AG04450 (cell line): ENCODE measurements at regions not wholly inside any gene's neighbourhood (a gene's known extent, or its start where the extent isn't known, plus 50 kb on each side); places are given as distances from the start of the nearest gene placed in this dataset.

Experiments used
- CTCF ChIA-PET: fragments of 300-600, 350-600 bp; formaldehyde crosslinking; extraction: SDS; loops from one replicate; lab custom pipeline; 2022; ENCODE audit warnings: antibody characterized with exemption, inconsistent platforms; lab: Charles Lee
- POLR2A ChIA-PET: fragments of 350-600 bp; formaldehyde crosslinking; extraction: SDS; loops from one replicate; lab custom pipeline; 2021; ENCODE audit warnings: antibody characterized with exemption, inconsistent platforms; lab: Yijun Ruan, JAX
- DNase-seq: peaks from one replicate; pipeline ENCODE4 v3.0.0-alpha.2; 2011; ENCODE audit warnings: low read depth, low spot score
- H3K27ac ChIP-seq: one replicate; pipeline ENCODE4 v1.5.1; 2012; ENCODE audit warnings: low read depth, low read length, control low read depth
- H3K27me3 ChIP-seq: one replicate; pipeline ENCODE4 v1.6.0; 2012; ENCODE audit warnings: low read length; ENCODE audit not compliant: control insufficient read depth, insufficient read depth
- H3K4me3 ChIP-seq: 2 replicates; pipeline ENCODE4 v1.5.1; 2011; ENCODE audit warnings: mild to moderate bottlenecking, low read depth, low read length, control low read depth
- H3K9me3 ChIP-seq: 2 replicates; pipeline ENCODE4 v1.5.1; 2012; ENCODE audit warnings: low read length; ENCODE audit not compliant: control insufficient read depth, insufficient read depth
- CTCF ChIP-seq: IDR thresholded peaks from 2 replicates; pipeline ENCODE4 v1.5.1; 2011; ENCODE audit warnings: low read depth, low read length, control low read depth, inconsistent platforms

GRCh38 chr5:119745976-119746375 is 116.6 kb downstream of the FAM170A start:
- no peak for DNase-seq
- no peak overlapping the region for H3K4me3 ChIP-seq
- no peak for TF ChIP-seq CTCF
- H3K9me3 ChIP-seq = no peaks in the 10 kb centered on the region
- CTCF ChIA-PET = no interaction called here
- POLR2A ChIA-PET = no interaction called here
- no peaks in the 10 kb centered on the region for H3K27me3 ChIP-seq
- no peak overlapping the region for H3K27ac ChIP-seq

GRCh38 chr5:119746984-119747383 is 117.6 kb downstream of the FAM170A start:
- no peak overlapping the region for H3K4me3 ChIP-seq
- CTCF ChIA-PET = no interaction called here
- TF ChIP-seq CTCF = no peak
- no peak for DNase-seq
- H3K27me3 ChIP-seq = no peaks in the 10 kb centered on the region
- H3K9me3 ChIP-seq = peaks cover 4% of the 10 kb centered on the region; the same call in 1 of the 2 replicates
- no peak overlapping the region for H3K27ac ChIP-seq
- POLR2A ChIA-PET = no interaction called here

- H3K27me3 ChIP-seq = no peaks in the 10 kb centered on the region
- H3K9me3 ChIP-seq = peaks cover 4% of the 10 kb centered on the region; the same call in 1 of the 2 replicates
- H3K27ac ChIP-seq = no peak overlapping the region
- TF ChIP-seq CTCF = no peak
- DNase-seq = no peak
- CTCF ChIA-PET = interaction anchor here (0.6 kb wide), 1 partner anchor 751 kb away, joined by 5 read pairs; no protein-coding TSS in a partner anchor
- H3K4me3 ChIP-seq = no peak overlapping the region
- POLR2A ChIA-PET = no interaction called here
Measured at GRCh38 chr5:119750887-119751733, 121.8 kb downstream of the FAM170A start.

GRCh38 chr5:119751734-119752094 is 122.4 kb downstream of the FAM170A start:
- ChIA-PET CTCF (no interaction called here), POLR2A (no interaction called here)
- H3K27ac ChIP-seq = no peak overlapping the region
- peaks cover 4% of the 10 kb centered on the region; the same call in 1 of the 2 replicates for H3K9me3 ChIP-seq
- TF ChIP-seq CTCF = no peak
- no peaks in the 10 kb centered on the region for H3K27me3 ChIP-seq
- H3K4me3 ChIP-seq = no peak overlapping the region
- DNase-seq = no peak
